GM19328 (cell line): ENCODE measurements at regions not wholly inside any gene's neighbourhood (a gene's known extent, or its start where the extent isn't known, plus 50 kb on each side); places are given as distances from the start of the nearest gene placed in this dataset.
"Not testable (repeated sequence)": the region's sequence is repeated elsewhere in the genome, so short reads cannot be mapped to it uniquely, and the experiment has no call there.

Source experiments
- ATAC-seq: cut with Tn5 transposase; IDR thresholded peaks from one replicate; pipeline ENCODE4 v1.9.1; 2021; ENCODE audit warnings: mild to moderate bottlenecking, moderate library complexity; ENCODE audit not compliant: unreplicated experiment

DNA sequence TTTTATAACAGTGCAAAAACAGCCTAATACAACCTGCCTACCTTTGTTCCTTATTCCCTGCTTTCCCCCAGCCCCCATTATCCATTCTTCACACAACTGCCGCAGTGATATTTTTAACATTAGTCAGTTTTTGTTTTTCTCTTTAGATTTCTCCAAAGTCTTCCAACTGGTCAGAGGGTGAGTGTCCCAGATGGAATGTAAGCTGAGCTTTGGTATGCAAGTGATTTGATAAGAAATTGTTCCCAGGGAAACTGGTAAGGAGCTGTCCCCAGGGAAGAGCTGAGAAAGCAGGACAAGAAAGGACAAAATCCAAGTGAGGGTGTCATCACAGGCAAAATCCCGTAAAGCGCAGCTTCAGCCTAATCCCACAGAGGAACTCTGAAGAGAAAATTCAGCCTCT lies 475.5 kb upstream of the ADGRL3 start:
- ATAC-seq: no peak

DNA sequence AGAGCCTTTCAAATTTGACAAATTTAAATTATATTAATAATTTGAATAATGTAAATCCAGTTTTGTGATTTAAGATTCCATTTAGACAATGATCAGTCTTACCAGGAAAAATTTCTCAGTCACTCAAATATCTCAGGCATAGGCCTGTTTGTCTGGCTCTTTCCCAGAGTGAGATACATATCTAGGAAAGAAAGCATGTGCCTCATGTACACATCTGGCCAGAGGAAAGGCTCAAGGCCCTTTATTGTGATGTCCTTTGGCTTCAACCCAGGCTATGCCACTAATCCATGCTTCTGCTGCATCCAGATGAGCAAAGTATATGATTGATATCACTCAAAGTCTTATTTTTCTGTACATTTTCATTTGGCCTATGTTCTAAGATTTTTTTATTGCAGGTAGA lies 473.3 kb upstream of the ADGRL3 start:
- no peak for ATAC-seq

DNA sequence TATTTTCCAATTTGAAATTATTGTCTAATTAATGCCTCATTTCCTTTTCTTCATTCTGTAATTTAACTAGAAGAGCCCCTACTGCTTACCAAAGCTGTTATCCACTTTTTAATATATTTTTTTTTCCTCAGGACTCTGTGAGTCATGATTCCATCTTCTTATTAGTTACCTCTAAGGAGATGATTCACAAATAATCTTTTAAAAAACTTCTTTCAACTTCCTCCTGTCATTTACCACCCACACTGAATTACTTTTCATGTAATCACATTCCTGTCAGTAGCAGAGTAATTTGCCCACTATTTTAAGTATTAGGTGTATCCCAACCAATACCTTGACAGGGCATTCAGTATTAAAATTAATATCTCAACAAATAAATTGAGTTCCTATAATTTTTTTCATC lies 470.9 kb upstream of the ADGRL3 start:
- no peak for ATAC-seq

DNA sequence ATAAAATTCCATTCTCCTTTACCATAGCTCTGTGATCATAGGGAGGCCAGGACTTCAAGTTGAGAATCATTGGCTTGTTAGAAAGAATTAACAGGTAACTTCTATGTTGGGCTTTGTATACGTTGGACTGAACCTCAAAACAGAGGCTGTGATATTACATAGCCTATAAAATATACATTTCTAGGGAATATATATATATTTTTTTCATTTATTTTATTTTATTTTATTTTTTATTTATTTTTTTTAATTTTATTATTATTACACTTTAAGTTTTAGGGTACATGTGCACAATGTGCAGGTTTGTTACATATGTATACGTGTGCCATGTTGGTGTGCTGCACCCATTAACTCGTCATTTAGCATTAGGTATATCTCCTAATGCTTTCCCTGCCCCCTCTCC lies 470.4 kb upstream of the ADGRL3 start:
- ATAC-seq: not testable (repeated sequence)

DNA sequence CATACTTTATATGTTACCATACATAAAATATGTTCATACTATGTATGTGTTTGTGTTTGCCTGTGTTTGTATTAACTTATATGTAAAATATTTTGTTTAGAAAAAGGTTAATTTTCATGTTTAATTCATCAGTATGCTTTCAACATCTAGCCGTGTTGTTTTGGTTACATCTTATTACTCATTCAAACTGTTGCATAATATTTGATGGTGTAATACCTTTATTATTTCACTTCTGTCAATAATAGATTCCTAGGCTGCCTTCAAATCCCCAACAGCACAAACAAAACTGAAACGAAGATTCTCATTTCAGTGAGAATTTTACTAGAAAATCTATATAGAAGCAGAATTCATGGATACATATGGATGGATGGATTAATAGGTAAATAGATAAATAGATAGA lies 462.3 kb upstream of the ADGRL3 start:
- ATAC-seq: no peak

DNA sequence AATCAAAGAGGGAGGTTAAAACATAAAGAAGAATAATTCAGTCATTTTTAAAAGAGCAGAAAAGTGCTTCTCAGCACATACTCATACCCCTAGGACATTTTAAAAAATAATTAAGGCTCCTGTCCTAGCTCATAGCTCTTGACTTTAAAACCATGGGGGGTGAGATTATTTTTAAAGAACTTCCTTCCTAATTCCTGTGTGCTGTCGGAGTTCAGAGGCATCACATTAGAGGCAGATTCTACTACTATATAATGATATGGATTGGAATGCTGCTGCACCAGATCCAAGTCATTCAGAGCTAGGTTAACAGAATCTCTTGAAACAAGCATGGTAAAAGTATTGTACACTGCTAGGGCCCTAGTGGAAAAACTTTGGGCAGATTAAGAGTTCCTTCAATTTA lies 456.5 kb upstream of the ADGRL3 start:
- no peak for ATAC-seq

DNA sequence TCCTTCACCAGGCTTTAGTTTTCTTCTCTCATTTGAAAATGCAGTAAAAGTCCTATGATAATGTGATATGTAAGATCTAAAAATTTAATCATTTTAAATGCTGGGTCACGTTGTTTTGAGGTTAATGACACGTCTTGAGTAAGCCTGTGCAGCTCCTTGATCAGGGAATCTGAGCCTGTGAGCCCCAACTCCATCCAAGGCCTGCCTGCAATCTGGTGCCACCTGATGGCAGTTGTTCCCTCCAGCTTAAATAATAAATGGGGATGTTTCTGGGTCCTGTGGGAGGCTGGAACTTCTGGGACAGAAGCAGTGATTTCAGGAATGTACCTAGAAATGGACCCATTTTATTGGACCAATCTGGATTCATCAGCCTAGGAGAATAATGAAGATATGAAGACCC lies 455.4 kb upstream of the ADGRL3 start:
- ATAC-seq: no peak

DNA sequence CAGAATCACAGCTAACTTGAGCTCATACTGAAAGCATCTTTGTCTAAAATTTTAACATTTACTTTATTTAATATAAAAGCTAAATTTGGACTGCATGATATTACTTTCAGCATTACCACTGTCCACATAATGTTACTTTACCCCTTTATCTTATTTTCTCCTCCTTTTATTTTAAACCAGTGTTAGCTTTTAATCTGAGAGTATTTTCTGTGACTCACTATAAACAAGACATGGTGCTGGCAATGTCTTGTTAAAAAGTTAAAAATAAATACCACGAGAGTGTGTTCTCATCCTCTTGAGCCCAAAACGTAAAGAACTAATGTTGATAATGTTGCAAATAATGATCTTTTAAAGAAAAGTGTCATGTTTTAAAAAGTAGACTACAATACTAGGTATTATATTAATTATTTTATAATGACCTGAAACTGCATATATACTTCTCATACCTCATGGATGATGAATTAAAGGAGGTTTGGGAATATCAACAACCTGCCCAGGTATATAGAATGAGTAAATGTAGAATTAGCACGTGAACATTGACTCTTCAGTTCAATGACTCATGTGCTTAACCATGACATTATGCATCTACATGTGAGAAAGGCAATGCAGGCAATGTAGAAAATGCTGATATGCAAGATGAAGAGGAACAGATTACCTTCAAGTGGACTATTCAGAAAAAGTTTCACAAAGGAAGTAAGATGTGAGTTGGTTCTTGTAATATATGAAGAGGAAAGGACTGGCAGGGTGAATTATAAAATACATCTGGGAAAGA lies 454.1 kb upstream of the ADGRL3 start:
- ATAC-seq: no peak

DNA sequence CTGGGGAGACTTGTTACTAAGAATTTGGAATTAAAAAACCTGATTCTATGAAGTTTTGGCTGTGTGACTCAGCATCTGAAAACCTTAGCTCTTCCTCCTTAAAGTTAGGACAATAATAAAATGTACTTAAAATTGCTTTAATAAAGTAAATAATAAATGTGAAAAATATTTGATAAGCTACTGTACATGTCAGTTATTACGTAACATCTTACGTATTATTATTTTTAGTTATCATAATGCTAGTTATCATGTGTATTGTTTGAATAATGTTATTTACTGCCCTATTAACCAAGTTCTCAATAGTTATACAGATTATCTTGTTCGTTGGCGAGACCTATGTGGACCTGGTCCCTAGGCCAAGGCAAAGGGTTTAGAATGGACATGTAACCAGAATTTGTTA lies 449.2 kb upstream of the ADGRL3 start:
- no peak for ATAC-seq

DNA sequence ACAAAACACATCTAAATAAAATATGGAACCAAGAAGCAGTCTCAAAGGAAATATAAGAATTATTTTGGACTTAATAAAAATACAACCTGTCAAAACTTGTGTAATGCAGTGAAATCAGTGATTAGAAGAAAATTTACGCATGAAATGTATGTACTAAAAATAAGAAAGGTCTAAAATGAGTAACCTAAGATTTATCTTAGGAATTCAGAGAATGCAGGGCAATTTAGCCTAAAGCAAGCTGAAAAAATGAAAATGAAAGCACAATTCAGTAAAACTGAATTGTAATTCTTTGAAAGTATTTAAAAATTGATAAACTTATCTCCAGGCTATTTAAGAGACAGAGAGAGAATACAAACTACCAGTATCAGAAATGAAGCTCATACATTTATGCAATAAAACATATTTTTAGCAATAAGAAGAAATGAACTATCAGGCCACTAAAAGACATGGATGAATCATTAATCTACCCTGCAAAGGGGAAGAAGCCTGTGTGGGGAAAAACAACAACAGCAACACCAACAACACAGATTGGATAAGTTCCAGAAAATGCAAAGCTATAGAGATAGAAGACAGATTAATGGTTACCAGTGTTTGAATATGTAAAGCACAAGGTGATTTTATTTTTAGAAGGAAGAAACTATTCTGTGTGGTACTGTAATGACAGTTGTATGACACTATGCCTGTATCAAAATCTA lies 442.0 kb upstream of the ADGRL3 start:
- no peak for ATAC-seq

DNA sequence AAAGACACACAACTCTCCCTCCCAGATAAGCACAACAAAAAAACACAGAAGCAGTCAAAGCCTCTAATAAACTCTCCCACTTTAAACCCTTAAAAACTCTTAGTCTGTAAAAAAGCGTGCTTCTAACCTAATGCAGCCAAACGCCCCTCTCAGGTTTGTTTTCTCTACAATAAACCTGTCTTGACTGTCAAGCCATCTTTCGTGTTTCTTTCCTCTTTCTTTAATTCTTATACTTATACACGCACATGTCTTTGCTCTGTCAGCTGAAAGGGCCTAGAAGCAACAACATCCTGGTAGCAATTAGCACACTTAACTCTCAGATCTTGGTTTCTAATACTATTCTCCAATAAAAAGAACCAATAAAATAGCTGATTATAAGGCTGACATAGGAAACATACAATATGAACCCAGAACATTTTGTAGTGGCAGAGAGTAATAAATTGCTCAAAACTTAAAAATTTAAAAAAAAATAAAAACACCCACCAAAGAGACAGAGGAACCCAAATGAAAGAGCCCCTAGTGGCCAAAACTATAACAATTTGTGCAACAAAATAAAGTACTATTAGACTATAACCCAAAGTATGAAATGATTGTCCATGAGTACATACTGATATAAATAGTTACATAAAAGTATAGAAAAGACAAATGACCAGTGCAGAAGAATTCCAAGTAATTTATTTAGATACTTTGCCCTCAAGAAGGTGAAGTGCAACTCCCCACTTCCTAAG lies 440.4 kb upstream of the ADGRL3 start:
- ATAC-seq: no peak

DNA sequence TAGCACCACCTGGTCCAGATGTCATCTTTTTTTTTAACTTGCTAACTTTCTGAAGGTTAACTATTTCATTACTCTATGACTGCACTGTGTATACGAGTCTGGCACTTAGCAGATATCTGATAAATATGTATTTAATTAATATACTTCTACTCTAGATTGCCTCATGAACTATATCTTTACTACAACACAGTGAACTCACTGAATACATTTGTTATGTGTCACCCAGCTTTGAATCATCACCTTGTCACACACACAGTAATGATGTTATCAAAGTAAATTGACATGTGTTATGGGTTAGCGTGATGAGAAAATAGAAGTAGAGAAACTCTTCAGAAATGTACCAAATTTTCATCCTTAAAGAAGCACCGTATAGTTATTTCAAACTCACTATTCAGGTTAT lies 419.3 kb upstream of the ADGRL3 start:
- ATAC-seq: no peak

DNA sequence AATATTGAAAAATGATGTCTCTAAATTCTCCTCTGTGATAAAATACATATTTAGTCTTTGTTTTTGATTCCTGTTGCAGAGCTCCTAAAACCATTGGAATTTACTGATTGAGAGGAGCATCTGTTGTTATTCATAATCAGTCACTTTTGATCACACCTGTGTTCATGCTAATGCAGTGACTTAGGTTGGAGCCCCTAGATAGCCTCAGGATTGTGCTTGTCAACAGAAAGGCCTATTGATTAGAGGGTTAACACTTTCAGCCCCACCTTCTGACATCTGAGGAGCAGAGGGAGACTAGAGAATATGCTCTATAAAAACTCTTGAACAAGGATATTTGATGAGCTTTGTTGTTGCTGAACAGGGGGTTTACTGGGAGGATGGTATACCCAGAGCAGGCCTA lies 409.5 kb upstream of the ADGRL3 start:
- ATAC-seq: no peak

DNA sequence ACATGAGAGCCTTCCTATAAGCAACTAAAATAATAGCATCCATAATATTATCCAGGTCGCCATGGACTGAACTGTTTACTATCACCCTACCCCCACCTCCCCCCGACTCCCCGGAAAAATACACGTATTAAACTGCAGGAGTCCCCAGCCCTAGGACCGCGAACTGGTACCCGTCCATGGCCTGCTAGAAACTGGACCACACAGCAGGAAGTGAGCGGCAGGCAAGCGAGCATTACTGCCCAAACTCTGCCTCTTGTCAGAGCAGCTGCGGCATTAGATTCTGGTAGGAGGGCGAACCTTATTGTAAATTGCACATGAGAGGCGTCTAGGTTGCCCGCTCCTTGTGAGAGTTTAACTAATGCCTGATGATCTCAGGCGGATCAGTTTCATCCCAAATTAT lies 405.8 kb upstream of the ADGRL3 start:
- ATAC-seq: no peak

DNA sequence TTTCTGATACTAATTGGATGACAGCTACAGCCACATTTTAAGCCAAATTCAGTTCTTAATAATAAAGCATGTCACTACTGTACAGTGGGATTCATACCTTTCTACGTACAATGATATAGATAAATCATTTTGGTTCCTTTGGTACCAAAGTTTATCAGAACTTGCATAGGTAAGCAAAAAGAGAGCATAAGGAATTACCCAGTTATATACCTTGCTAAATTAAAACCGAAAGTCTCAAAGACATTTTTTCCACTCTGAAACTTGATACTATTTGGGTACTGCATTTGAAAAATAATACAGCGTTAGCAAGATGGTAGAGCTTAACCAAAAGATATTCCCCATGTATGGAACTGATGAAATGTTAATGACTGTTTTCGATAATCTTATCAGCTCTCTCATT lies 400.9 kb upstream of the ADGRL3 start:
- ATAC-seq: no peak

DNA sequence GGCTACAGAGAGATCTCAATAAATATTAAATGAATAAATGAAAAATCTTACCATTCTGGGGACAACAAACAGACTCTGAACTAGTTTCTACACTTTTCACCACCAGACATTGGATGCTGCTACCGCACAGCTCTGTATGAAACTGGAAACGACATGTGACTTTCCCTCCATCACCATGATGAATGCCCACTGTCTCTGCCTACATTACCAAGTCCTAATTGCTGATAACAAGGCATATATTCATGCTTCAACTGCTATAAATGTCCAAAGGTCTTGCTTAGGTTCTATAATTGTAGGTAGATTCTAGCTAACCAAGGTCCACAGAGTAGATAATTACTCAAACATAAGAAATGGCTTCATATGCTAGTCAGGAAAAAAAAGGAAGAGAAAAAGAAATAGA lies 399.4 kb upstream of the ADGRL3 start:
- ATAC-seq: no peak

DNA sequence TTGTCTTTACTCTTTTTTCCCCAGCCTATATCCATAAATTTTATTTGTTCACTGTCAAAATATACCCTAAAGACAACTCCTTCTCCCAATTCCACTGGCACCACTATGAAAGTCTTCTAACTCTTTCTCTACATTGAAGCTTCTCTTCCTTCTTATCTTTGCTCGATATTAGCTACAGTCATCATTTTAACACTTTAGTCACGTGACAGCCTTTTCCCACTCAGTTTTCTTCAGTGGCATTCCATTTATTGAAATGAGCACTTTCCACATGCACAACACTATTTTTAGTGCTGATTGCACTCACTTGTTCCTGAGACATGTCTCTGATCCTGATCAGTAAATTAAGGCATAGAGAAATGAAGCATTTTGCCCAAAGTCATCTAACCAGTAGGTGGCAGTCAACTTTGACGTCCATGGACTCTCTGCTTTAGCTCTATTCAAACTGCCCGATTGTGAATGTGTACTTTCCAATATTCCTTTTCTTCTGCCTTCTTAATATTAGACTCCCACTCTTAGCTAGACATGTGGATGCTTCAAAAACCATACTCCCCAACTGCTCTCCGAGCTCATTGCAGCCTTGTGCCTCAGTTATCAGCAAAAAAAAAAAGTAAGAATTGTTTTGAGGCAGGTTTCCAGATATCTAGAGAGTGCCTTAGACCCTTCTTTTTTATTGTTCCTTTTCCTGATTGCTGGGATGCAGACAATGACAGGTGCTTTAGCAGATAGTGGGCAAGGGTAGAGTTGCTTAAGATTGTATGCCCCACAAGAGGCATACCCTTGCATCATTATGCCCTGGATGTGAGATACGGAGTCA lies 394.4 kb upstream of the ADGRL3 start:
- no peak for ATAC-seq

DNA sequence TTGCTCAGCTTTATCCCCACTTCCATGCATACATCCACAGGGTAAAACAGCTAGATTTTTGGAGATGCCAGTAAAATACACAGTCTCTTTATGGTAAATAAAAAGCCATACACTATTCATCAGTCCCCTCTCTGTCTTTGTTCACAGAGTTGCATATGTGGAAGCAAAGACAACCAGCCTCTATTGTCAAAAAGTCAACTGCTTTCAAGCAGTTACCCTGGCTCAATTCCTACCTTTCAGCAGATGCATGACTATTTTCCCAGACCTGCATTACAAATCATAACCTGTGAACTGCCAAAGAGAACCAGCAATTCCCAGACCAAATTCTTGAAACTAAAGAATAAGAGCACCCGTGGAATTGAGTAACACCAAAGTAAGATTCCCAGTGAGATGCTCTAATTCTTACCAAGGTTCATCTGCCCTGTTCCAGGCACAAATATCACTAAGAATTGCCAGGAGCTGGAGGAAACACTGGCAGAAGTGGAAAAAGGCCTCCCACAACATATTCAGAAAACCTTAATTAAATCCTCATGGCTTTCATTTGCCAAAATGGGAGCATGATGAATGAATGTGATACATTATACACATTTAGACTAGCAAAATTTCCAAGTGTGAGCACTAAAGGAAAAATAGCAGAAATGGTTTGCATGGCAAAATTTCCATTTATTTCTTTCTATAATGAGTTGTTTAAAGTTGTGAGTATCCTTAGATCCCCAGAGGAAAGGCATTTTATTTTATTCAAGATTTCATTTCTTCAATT lies 391.2 kb upstream of the ADGRL3 start:
- no peak for ATAC-seq

DNA sequence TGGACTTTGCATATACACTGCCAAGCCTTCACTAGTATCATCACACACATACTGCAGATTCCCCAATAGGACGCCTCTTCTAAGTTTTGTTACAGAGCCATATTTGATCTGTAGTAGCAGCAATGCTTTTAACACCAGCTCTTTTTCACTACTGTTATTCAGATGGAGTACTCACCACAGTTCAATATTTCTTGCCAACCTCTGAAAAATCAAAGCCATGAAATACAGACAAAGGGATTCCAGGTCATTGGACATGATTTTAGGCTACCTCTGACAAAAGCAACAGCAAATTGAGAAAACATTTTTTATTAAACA lies 390.7 kb upstream of the ADGRL3 start:
- no peak for ATAC-seq

DNA sequence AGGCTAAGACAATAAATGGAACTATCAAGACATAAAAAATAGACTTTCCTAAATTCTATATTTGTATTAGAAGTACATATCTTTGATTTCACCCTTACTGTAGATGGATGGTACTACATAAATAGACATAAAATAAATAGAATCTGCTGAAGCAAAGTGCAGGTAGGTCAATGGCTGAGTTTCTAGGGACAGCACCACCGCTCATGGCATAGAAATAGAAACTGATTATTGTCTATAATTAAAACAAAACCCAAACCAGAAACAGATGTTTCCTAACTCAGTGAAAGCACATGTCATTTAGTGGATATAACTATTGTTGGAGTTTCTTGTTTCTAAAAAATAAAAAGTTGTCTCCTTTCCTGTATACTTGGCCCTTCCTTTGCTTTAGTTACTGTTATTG lies 387.3 kb upstream of the ADGRL3 start:
- ATAC-seq: no peak

DNA sequence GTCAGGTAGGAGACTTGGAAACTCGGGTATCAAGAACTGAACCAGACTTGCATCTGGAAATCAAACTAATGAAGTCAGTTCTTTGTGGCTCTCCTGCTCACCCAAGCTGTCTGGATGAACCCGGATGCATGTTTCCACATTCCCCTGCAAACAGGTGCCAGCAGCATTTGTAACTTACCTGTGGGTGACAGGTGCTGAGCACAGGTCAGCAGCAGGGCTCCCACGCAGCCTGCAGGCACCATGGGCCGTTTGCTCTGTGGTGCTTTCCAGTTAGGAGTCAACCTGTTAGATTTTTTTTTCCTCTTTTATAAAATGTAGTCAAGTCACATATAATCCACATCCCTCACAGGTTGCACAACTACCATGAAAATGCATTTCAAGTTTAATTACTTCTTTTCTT lies 385.6 kb upstream of the ADGRL3 start:
- no peak for ATAC-seq
